HG03064 (cell line): ENCODE measurements at regions not wholly inside any gene's neighbourhood (a gene's known extent, or its start where the extent isn't known, plus 50 kb on each side); places are given as distances from the start of the nearest gene placed in this dataset.
"Not testable (repeated sequence)": the region's sequence is repeated elsewhere in the genome, so short reads cannot be mapped to it uniquely, and the experiment has no call there.

Experiments
- ATAC-seq: cut with Tn5 transposase; IDR thresholded peaks from one replicate; pipeline ENCODE4 v1.9.1; 2021; ENCODE audit warnings: low read depth; ENCODE audit not compliant: unreplicated experiment

- ATAC-seq: no peak
Measured at GRCh38 chr1:234836045-234836681, 226.2 kb upstream of the IRF2BP2 start.

- no peak for ATAC-seq
Measured at GRCh38 chr1:234835239-234835638, 225.3 kb upstream of the IRF2BP2 start.

GRCh38 chr1:234833646-234834045, 223.7 kb upstream of the IRF2BP2 start:
- no peak for ATAC-seq

GRCh38 chr1:234833118-234833517, 223.1 kb upstream of the IRF2BP2 start:
- ATAC-seq: no peak

GRCh38 chr1:234827656-234828055, 217.7 kb upstream of the IRF2BP2 start:
- ATAC-seq: no peak

- ATAC-seq: no peak
Measured at GRCh38 chr1:234827181-234827580, 217.2 kb upstream of the IRF2BP2 start.

- ATAC-seq: no peak
Measured at GRCh38 chr1:234826352-234826751, 216.4 kb upstream of the IRF2BP2 start.

- ATAC-seq: no peak
Measured at GRCh38 chr1:234825498-234826165, 215.7 kb upstream of the IRF2BP2 start.

GRCh38 chr1:234824836-234825235, 214.9 kb upstream of the IRF2BP2 start:
- ATAC-seq: not testable (repeated sequence)

- ATAC-seq: no peak
Measured at GRCh38 chr1:234823191-234824176, 213.5 kb upstream of the IRF2BP2 start.

GRCh38 chr1:234821840-234822239, 211.9 kb upstream of the IRF2BP2 start:
- ATAC-seq: no peak

- ATAC-seq: no peak
Measured at GRCh38 chr1:234820597-234820996, 210.6 kb upstream of the IRF2BP2 start.

- not testable (repeated sequence) for ATAC-seq
Measured at GRCh38 chr1:234819845-234820244, 209.9 kb upstream of the IRF2BP2 start.

GRCh38 chr1:234818040-234818387, 208.0 kb upstream of the IRF2BP2 start:
- ATAC-seq: not testable (repeated sequence)

- not testable (repeated sequence) for ATAC-seq
Measured at GRCh38 chr1:234817313-234818039, 207.5 kb upstream of the IRF2BP2 start.

- ATAC-seq: not testable (repeated sequence)
Measured at GRCh38 chr1:234816864-234817263, 206.9 kb upstream of the IRF2BP2 start.

GRCh38 chr1:234816186-234816851, 206.3 kb upstream of the IRF2BP2 start:
- not testable (repeated sequence) for ATAC-seq

GRCh38 chr1:234815295-234815815, 205.4 kb upstream of the IRF2BP2 start:
- not testable (repeated sequence) for ATAC-seq

- ATAC-seq: not testable (repeated sequence)
Measured at GRCh38 chr1:234814235-234814634, 204.3 kb upstream of the IRF2BP2 start.

GRCh38 chr1:234811824-234812223, 201.8 kb upstream of the IRF2BP2 start:
- ATAC-seq: not testable (repeated sequence)
